OCI-LY7 (cell line): ENCODE measurements at regions not wholly inside any gene's neighbourhood (a gene's known extent, or its start where the extent isn't known, plus 50 kb on each side); places are given as distances from the start of the nearest gene placed in this dataset.

ENCODE experiments used
- EZH2phosphoT487 ChIP-seq: fragments of 200-600 bp; sonication (generic); IDR thresholded peaks from 2 replicates; pipeline ENCODE4 v1.6.1; 2018; ENCODE audit warnings: low read depth, borderline replicate concordance, mild to moderate bottlenecking, mixed run types, antibody characterized with exemption, low read length, moderate library complexity, mixed read lengths
- TF ChIP-seq, protein P1 (sequence below): fragments of 200-600 bp; sonication (generic); conservative IDR thresholded peaks from 2 replicates; pipeline ENCODE4 v1.5.1; 2014; ENCODE audit warnings: mild to moderate bottlenecking, antibody characterized with exemption, low read length, moderate library complexity, mixed read lengths

DNA sequence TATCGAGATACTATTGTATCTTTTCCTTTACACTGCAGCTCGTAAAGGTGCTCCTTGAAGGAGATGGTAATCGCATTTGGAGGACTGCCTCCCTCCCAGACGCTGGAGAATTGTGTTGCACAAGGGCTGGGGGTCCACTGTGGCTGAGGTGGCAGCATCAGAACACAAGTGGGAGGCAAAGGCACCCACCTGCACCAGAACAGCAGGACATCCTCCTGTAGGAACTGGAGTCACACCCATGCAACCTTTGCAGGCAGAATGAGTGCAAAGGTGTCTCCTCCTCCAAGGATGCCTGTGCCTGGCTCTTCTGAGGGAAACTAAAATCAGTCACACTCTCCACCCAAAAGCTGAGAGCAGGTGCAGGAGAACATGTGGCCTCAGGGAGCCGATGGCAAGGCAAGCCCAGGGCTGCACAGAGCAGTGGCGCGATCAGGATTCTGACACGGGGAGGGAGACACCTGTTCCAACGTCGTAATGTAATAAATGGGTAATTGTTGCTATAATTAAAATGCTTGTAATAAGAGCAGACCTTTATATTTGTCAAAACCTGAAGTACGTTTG, 1501.4 kb downstream of the TBC1D22A start:
- TF ChIP-seq, protein P1, sequence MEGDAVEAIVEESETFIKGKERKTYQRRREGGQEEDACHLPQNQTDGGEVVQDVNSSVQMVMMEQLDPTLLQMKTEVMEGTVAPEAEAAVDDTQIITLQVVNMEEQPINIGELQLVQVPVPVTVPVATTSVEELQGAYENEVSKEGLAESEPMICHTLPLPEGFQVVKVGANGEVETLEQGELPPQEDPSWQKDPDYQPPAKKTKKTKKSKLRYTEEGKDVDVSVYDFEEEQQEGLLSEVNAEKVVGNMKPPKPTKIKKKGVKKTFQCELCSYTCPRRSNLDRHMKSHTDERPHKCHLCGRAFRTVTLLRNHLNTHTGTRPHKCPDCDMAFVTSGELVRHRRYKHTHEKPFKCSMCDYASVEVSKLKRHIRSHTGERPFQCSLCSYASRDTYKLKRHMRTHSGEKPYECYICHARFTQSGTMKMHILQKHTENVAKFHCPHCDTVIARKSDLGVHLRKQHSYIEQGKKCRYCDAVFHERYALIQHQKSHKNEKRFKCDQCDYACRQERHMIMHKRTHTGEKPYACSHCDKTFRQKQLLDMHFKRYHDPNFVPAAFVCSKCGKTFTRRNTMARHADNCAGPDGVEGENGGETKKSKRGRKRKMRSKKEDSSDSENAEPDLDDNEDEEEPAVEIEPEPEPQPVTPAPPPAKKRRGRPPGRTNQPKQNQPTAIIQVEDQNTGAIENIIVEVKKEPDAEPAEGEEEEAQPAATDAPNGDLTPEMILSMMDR = no peak
- TF ChIP-seq EZH2phosphoT487 = no peak
